GM10248 (cell line): ENCODE measurements at regions not wholly inside any gene's neighbourhood (a gene's known extent, or its start where the extent isn't known, plus 50 kb on each side); places are given as distances from the start of the nearest gene placed in this dataset.

Source experiments
- CTCF ChIA-PET: fragments of 300-600 bp; sonication (Branson Sonifier 250); formaldehyde crosslinking; extraction: SDS; loops from one replicate; lab custom pipeline; 2021; ENCODE audit warnings: antibody characterized with exemption; lab: Yijun Ruan, JAX
- POLR2A ChIA-PET: fragments of 350-650 bp; sonication (Branson Sonifier 250); formaldehyde crosslinking; extraction: SDS; loops from one replicate; lab custom pipeline; 2020; ENCODE audit warnings: antibody characterized with exemption; lab: Yijun Ruan, JAX
- DNase-seq: peaks from one replicate; pipeline ENCODE4 v3.0.0; 2012; ENCODE audit errors: extremely low spot score
- TF ChIP-seq, protein P1 (sequence below): IDR thresholded peaks from 2 replicates; pipeline ENCODE4 v1.5.1; 2012; ENCODE audit warnings: mild to moderate bottlenecking, low read depth; ENCODE audit errors: extremely low read depth, missing control alignments, control extremely low read depth

DNA sequence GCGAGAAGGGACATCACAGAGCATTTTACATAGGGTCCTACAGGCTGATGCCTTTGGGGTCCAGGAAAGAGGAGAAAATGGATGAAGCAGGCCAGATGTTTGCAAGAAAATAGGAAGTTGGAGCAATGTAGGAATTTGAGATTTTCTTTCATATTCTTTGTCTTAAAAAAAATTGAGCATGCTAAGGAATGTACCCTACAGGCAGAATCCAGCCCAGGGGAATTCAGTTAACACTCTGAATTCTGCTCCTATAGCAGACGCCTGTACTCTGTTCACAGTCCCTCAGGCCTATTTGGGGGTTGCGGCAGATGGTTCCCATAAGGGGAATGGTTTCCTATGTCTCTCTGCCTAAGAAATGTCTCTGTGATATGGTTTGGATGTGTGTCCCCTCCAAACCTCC, 393.7 kb upstream of the C16orf82 start:
- ChIA-PET CTCF (no interaction called here), POLR2A (no interaction called here)
- no peak for DNase-seq
- TF ChIP-seq, protein P1, sequence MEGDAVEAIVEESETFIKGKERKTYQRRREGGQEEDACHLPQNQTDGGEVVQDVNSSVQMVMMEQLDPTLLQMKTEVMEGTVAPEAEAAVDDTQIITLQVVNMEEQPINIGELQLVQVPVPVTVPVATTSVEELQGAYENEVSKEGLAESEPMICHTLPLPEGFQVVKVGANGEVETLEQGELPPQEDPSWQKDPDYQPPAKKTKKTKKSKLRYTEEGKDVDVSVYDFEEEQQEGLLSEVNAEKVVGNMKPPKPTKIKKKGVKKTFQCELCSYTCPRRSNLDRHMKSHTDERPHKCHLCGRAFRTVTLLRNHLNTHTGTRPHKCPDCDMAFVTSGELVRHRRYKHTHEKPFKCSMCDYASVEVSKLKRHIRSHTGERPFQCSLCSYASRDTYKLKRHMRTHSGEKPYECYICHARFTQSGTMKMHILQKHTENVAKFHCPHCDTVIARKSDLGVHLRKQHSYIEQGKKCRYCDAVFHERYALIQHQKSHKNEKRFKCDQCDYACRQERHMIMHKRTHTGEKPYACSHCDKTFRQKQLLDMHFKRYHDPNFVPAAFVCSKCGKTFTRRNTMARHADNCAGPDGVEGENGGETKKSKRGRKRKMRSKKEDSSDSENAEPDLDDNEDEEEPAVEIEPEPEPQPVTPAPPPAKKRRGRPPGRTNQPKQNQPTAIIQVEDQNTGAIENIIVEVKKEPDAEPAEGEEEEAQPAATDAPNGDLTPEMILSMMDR: no peak

DNA sequence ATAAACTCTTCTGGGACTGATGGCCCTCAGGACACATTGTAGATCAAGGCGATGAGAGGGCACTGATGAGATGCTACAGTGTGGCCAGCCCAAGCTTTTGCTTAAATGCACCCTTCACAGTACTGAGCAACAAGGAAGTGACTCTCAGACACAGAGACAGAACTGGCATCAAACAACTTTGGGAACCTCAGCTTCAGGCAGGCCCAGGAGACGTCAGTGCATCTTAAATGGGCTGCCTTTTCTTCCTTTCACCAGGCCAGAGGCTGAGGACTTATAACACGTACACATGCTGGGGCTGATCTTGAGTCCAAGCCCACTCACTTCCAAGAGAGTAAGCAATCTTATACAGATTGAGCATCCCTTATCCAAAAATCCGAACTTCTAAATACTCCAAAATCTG, 386.1 kb upstream of the C16orf82 start:
- TF ChIP-seq, protein P1: no peak
- no peak for DNase-seq
- POLR2A ChIA-PET: no interaction called here
- CTCF ChIA-PET: no interaction called here

DNA sequence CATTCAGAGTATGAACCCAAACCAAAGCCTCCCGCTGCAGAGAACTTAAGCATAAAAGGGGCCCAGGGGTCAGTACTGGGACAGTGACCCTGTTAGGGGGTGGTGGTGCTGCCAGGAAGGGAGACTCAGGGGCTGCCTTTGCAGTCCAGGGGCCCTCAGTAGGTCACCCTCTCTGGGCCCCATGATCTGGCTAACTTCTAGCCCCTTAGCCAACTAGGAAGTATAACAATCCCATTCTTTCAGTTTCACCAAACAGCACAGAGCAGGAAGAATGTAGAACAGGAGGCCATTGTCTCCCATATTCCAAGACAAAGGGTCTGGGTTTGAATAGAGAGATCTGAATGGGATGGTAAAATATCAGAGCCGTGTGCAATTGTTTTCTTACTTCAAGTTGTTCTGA, 378.6 kb upstream of the C16orf82 start:
- TF ChIP-seq, protein P1: no peak
- DNase-seq: no peak
- ChIA-PET POLR2A (no interaction called here), CTCF (no interaction called here)

DNA sequence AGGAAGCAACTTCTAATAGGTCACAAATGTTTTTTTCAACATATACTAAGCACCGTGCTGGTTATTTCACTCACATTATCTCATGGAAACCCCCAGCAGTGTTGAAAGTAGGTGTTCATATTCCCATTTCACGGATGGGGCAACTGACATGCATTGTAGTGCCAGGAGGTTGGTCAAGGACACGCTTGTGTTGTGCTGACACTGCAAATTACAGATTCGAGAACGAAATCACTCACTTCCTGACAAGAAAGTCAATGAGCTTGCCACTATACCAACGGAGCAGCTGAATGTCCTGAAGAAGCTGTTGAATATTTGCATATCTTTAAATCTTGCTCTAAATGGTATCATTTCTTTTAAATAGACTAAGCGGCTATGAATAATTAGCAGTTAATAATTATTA, 378.0 kb upstream of the C16orf82 start:
- TF ChIP-seq, protein P1: no peak
- CTCF ChIA-PET: no interaction called here
- POLR2A ChIA-PET: no interaction called here
- DNase-seq: no peak

DNA sequence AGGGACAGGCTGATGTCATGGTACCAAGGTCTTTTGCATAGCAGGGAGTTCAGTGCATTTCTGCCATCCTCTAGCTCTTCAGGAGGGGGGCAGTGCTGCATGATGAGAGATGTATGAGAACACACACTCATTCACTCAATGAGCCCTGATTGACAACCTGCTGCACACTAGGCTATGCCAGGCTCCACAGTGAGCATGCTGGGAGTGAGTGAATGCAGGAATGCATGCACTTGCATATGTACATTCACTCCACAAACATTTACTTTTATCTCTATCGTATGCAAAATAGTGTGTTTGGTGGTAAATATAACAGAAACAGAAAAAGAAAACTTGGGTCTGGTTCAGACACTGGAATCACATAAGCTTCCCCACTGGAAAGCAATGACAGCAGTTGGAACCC, 374.1 kb upstream of the C16orf82 start:
- POLR2A ChIA-PET: no interaction called here
- TF ChIP-seq, protein P1: no peak
- no peak for DNase-seq
- CTCF ChIA-PET: no interaction called here

DNA sequence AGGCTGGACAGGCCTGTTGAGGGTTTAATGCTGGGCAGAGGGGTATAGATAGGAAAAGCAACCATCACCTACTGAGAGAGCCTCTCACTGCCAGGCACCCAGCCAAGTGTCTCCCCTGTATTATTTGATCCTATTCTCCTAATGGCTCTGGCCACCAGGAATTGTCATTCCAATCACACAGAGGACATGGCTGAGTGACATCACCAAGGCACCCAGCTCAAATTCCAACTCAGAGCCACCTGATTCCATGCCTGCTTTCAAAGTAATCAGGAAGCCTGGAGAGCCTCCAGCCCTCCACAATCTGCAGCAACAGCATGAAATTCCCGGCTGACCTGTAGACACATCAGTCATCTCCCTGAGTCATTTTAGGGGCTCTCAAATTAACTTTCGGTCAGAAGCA, 368.9 kb upstream of the C16orf82 start:
- CTCF ChIA-PET: no interaction called here
- TF ChIP-seq, protein P1: no peak
- POLR2A ChIA-PET: no interaction called here
- DNase-seq: no peak

DNA sequence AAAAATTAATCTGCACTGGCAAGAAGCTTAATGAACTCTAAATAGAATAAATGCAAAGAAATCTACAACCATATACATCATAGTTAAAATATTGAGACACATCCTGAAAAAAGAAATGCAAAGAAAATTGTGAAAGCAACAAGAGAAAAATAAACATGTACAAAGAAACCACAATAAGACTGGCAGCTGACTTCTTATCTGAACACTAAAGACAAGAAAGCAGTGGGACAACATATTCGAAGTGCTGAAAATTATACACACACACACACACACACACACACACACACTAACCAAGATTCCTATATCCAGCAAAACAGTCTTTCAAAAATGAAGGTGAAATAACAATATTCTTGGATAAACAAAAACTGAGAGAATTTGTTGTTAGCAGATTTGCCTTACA, 366.5 kb upstream of the C16orf82 start:
- POLR2A ChIA-PET: no interaction called here
- CTCF ChIA-PET: no interaction called here
- TF ChIP-seq, protein P1: no peak
- DNase-seq: no peak
